Fibroblast of upper back skin (primary cell): ENCODE measurements at regions not wholly inside any gene's neighbourhood (a gene's known extent, or its start where the extent isn't known, plus 50 kb on each side); places are given as distances from the start of the nearest gene placed in this dataset.
"Not testable (repeated sequence)": the region's sequence is repeated elsewhere in the genome, so short reads cannot be mapped to it uniquely, and the experiment has no call there.

Experiments
- DNase-seq: peaks from one replicate; pipeline ENCODE4 v3.0.0-alpha.2; 2013

- DNase-seq = no peak
Measured at GRCh38 chr20:40019510-40019909, 669.5 kb downstream of the MAFB start.

GRCh38 chr20:40017765-40018164 is 671.3 kb downstream of the MAFB start:
- DNase-seq = no peak

GRCh38 chr20:40016890-40017289 is 672.1 kb downstream of the MAFB start:
- no peak for DNase-seq

GRCh38 chr20:40016392-40016791 is 672.6 kb downstream of the MAFB start:
- DNase-seq = no peak

- DNase-seq = peak; percentile 2
Measured at GRCh38 chr20:40012026-40012425, 677.0 kb downstream of the MAFB start.

- peak; percentile 81 for DNase-seq
Measured at GRCh38 chr20:40010483-40010882, 678.6 kb downstream of the MAFB start.

GRCh38 chr20:40009542-40009941 is 679.5 kb downstream of the MAFB start:
- peak; percentile 94 for DNase-seq

GRCh38 chr20:40008177-40008576 is 680.9 kb downstream of the MAFB start:
- peak; percentile 42 for DNase-seq

GRCh38 chr20:40006168-40006860 is 682.7 kb downstream of the MAFB start:
- DNase-seq = no peak

- DNase-seq = not testable (repeated sequence)
Measured at GRCh38 chr20:40004092-40004491, 684.9 kb downstream of the MAFB start.

GRCh38 chr20:39993742-39994141 is 695.3 kb downstream of the MAFB start:
- no peak for DNase-seq

- no peak for DNase-seq
Measured at GRCh38 chr20:39990692-39991091, 698.3 kb downstream of the MAFB start.

- no peak for DNase-seq
Measured at GRCh38 chr20:39988991-39989390, 700.0 kb downstream of the MAFB start.

- peak; percentile 57 for DNase-seq
Measured at GRCh38 chr20:39986173-39986904, 702.7 kb downstream of the MAFB start.

GRCh38 chr20:39985271-39985827 is 703.7 kb downstream of the MAFB start:
- no peak for DNase-seq

GRCh38 chr20:39983655-39984054 is 705.4 kb downstream of the MAFB start:
- no peak for DNase-seq

GRCh38 chr20:39983183-39983582 is 705.9 kb downstream of the MAFB start:
- no peak for DNase-seq

GRCh38 chr20:39974966-39975501 is 714.0 kb downstream of the MAFB start:
- DNase-seq = no peak

- DNase-seq = no peak
Measured at GRCh38 chr20:39968495-39968894, 720.5 kb downstream of the MAFB start.

- no peak for DNase-seq
Measured at GRCh38 chr20:39967806-39968205, 721.2 kb downstream of the MAFB start.

- DNase-seq = peak; percentile 25
Measured at GRCh38 chr20:39961637-39962244, 727.3 kb downstream of the MAFB start.

- peak; percentile 13 for DNase-seq
Measured at GRCh38 chr20:39960522-39961428, 728.3 kb downstream of the MAFB start.
